ENCODE measurements at regions not wholly inside any gene's neighbourhood (a gene's known extent, or its start where the extent isn't known, plus 50 kb on each side); places are given as distances from the start of the nearest gene placed in this dataset.

DNA sequence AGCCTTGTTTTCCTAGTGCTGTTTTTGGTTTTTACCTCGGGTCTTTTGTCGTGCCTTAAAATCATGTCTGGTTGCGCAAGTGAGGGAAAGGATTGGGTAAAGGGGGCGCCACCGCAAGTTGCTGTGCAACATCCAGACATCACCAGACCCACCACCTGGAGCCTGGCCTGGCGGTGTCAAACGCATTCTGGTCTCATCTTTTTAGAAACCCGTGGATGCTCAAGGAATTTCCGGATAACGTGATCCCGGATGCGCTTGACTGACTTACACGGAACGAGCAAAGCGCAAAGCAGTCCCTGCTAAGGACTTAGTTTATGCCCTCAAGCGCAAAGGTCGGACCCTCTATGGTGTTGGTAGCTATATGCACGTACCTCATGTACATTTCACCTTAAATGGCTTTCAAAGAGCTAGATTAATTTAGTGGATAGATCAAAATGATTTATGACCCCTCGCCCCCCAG, 105.2 kb downstream of the OR2B2 start (continued):
- TF ChIP-seq ATM (IDR thresholded peaks at IDR 0.05; ENCODE audit: borderline replicate concordance) (no peak), ZNF660 (CRISPR knock-in tag; IDR thresholded peaks at IDR 0.05; ENCODE audit: borderline replicate concordance, low read depth) (no peak), ZNF121 (CRISPR knock-in tag; IDR thresholded peaks at IDR 0.05) (no peak; the same call in 1 of the 2 replicates), MXI1 (IDR thresholded peaks at IDR 0.05; ENCODE audit: borderline replicate concordance, low read depth, low read length) (no peak), ZNF605 (CRISPR knock-in tag; IDR thresholded peaks at IDR 0.05) (peak; percentile 50; the same call in 1 of the 2 replicates), ZNF790 (CRISPR knock-in tag; IDR thresholded peaks at IDR 0.05; ENCODE audit: borderline replicate concordance) (no peak), FOSL1 (CRISPR knock-in tag; IDR thresholded peaks at IDR 0.05; ENCODE audit: borderline replicate concordance) (no peak), RBAK (CRISPR knock-in tag; IDR thresholded peaks at IDR 0.05) (no peak), ZNF557 (CRISPR knock-in tag; IDR thresholded peaks at IDR 0.05) (no peak), AGO2 (optimal IDR thresholded peaks at IDR 0.05; ENCODE audit: low read depth, low read length) (no peak), ZNF263 (CRISPR knock-in tag; IDR thresholded peaks at IDR 0.05) (no peak; the same call in 1 of the 2 replicates), MTA3 (CRISPR knock-in tag; IDR thresholded peaks at IDR 0.05) (no peak), ZNF552 (CRISPR knock-in tag; IDR thresholded peaks at IDR 0.05; ENCODE audit: borderline replicate concordance) (no peak), ZNF430 (CRISPR knock-in tag; IDR thresholded peaks at IDR 0.05) (no peak), ZNF567 (CRISPR knock-in tag; IDR thresholded peaks at IDR 0.05; ENCODE audit: borderline replicate concordance) (no peak)
- TF ChIP-seq, protein P1, sequence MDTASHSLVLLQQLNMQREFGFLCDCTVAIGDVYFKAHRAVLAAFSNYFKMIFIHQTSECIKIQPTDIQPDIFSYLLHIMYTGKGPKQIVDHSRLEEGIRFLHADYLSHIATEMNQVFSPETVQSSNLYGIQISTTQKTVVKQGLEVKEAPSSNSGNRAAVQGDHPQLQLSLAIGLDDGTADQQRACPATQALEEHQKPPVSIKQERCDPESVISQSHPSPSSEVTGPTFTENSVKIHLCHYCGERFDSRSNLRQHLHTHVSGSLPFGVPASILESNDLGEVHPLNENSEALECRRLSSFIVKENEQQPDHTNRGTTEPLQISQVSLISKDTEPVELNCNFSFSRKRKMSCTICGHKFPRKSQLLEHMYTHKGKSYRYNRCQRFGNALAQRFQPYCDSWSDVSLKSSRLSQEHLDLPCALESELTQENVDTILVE (CRISPR knock-in tag; IDR thresholded peaks at IDR 0.05): 0 out of 2 replicates have a peak, but pooled peaks have one; percentile 4
- TF ChIP-seq, protein P2, sequence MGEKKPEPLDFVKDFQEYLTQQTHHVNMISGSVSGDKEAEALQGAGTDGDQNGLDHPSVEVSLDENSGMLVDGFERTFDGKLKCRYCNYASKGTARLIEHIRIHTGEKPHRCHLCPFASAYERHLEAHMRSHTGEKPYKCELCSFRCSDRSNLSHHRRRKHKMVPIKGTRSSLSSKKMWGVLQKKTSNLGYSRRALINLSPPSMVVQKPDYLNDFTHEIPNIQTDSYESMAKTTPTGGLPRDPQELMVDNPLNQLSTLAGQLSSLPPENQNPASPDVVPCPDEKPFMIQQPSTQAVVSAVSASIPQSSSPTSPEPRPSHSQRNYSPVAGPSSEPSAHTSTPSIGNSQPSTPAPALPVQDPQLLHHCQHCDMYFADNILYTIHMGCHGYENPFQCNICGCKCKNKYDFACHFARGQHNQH (CRISPR knock-in tag; IDR thresholded peaks at IDR 0.05): no peak
- TF ChIP-seq, protein P3, sequence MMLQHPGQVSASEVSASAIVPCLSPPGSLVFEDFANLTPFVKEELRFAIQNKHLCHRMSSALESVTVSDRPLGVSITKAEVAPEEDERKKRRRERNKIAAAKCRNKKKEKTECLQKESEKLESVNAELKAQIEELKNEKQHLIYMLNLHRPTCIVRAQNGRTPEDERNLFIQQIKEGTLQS (CRISPR knock-in tag; IDR thresholded peaks at IDR 0.05): no peak; the same call in 1 of the 2 replicates
- TF ChIP-seq, protein P4, sequence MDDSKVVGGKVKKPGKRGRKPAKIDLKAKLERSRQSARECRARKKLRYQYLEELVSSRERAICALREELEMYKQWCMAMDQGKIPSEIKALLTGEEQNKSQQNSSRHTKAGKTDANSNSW (CRISPR knock-in tag; IDR thresholded peaks at IDR 0.05; ENCODE audit: borderline replicate concordance): no peak
- TF ChIP-seq, protein P5, sequence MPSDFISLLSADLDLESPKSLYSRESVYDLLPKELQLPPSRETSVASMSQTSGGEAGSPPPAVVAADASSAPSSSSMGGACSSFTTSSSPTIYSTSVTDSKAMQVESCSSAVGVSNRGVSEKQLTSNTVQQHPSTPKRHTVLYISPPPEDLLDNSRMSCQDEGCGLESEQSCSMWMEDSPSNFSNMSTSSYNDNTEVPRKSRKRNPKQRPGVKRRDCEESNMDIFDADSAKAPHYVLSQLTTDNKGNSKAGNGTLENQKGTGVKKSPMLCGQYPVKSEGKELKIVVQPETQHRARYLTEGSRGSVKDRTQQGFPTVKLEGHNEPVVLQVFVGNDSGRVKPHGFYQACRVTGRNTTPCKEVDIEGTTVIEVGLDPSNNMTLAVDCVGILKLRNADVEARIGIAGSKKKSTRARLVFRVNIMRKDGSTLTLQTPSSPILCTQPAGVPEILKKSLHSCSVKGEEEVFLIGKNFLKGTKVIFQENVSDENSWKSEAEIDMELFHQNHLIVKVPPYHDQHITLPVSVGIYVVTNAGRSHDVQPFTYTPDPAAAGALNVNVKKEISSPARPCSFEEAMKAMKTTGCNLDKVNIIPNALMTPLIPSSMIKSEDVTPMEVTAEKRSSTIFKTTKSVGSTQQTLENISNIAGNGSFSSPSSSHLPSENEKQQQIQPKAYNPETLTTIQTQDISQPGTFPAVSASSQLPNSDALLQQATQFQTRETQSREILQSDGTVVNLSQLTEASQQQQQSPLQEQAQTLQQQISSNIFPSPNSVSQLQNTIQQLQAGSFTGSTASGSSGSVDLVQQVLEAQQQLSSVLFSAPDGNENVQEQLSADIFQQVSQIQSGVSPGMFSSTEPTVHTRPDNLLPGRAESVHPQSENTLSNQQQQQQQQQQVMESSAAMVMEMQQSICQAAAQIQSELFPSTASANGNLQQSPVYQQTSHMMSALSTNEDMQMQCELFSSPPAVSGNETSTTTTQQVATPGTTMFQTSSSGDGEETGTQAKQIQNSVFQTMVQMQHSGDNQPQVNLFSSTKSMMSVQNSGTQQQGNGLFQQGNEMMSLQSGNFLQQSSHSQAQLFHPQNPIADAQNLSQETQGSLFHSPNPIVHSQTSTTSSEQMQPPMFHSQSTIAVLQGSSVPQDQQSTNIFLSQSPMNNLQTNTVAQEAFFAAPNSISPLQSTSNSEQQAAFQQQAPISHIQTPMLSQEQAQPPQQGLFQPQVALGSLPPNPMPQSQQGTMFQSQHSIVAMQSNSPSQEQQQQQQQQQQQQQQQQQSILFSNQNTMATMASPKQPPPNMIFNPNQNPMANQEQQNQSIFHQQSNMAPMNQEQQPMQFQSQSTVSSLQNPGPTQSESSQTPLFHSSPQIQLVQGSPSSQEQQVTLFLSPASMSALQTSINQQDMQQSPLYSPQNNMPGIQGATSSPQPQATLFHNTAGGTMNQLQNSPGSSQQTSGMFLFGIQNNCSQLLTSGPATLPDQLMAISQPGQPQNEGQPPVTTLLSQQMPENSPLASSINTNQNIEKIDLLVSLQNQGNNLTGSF (CRISPR knock-in tag; IDR thresholded peaks at IDR 0.05): no peak
- TF ChIP-seq, protein P6, sequence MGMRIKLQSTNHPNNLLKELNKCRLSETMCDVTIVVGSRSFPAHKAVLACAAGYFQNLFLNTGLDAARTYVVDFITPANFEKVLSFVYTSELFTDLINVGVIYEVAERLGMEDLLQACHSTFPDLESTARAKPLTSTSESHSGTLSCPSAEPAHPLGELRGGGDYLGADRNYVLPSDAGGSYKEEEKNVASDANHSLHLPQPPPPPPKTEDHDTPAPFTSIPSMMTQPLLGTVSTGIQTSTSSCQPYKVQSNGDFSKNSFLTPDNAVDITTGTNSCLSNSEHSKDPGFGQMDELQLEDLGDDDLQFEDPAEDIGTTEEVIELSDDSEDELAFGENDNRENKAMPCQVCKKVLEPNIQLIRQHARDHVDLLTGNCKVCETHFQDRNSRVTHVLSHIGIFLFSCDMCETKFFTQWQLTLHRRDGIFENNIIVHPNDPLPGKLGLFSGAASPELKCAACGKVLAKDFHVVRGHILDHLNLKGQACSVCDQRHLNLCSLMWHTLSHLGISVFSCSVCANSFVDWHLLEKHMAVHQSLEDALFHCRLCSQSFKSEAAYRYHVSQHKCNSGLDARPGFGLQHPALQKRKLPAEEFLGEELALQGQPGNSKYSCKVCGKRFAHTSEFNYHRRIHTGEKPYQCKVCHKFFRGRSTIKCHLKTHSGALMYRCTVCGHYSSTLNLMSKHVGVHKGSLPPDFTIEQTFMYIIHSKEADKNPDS (CRISPR knock-in tag; IDR thresholded peaks at IDR 0.05): no peak

Data from HepG2 (cell line).